NB4 (cell line): ENCODE measurements at regions not wholly inside any gene's neighbourhood (a gene's known extent, or its start where the extent isn't known, plus 50 kb on each side); places are given as distances from the start of the nearest gene placed in this dataset.

Experiments used
- DNase-seq: peaks from one replicate; pipeline ENCODE4 v3.0.0; 2010; ENCODE audit warnings: low read depth
- H3K4me3 ChIP-seq: one replicate; pipeline ENCODE4 v1.5.1; 2011; ENCODE audit warnings: mild to moderate bottlenecking, low read depth, low read length, moderate library complexity
- MYC ChIP-seq: IDR thresholded peaks from 2 replicates; pipeline ENCODE4 v1.6.1; 2011; ENCODE audit warnings: low read depth, low read length
- POLR2A ChIP-seq: IDR thresholded peaks from 2 replicates; pipeline ENCODE4 v1.6.1; 2011; ENCODE audit warnings: mild to moderate bottlenecking; ENCODE audit not compliant: insufficient read length; ENCODE audit errors: extremely low read depth
- TF ChIP-seq, protein P1 (sequence below): IDR thresholded peaks from one replicate; pipeline ENCODE4 v1.5.1; 2012; ENCODE audit warnings: low read depth, low read length
- TF ChIP-seq, protein P2 (sequence below): IDR thresholded peaks from 2 replicates; pipeline ENCODE4 v1.6.1; 2011; ENCODE audit warnings: low read depth, low read length

DNA sequence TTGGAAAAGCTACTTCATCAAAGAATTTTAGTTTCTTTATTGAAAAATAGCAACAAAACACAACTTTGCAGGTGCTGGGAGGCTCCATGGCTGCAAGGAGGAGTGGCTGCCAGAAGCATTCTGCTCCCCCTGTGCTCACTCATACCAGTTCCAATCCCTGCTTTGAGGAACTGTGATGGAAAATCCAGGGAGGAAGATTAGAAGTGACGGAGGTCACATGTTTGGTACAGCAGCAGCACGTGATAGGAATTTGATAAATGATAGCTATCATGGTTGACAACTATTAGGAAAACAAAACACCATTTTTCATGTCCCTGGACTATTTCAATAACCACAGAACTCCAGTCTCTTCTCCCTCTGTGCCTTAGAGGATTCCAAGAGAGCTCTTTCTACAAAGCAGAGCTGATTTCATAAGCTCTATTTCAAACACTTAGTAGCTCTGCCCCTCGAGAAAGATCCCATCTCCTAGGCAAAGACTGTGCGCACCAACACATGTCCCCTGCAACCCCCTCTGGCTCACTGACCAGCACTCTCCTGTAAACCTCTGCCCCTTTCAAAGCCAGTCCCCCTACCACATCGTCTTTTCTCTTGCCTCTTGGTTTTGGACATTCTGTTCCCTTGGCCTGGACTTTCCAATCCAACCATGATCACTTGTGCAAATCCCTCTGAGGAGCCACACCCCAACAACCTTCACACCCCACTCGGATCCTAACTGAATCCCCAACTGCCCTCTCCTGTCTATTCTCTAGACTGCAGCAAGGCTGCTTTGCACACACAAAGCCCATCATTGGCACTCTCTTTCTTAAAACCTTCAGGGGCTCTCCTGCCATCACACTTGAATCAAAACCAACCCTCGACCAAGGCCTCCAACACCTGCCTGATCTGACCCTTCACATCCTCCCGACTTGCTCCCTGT, 352.4 kb upstream of the PKDCC start:
- TF ChIP-seq, protein P1, sequence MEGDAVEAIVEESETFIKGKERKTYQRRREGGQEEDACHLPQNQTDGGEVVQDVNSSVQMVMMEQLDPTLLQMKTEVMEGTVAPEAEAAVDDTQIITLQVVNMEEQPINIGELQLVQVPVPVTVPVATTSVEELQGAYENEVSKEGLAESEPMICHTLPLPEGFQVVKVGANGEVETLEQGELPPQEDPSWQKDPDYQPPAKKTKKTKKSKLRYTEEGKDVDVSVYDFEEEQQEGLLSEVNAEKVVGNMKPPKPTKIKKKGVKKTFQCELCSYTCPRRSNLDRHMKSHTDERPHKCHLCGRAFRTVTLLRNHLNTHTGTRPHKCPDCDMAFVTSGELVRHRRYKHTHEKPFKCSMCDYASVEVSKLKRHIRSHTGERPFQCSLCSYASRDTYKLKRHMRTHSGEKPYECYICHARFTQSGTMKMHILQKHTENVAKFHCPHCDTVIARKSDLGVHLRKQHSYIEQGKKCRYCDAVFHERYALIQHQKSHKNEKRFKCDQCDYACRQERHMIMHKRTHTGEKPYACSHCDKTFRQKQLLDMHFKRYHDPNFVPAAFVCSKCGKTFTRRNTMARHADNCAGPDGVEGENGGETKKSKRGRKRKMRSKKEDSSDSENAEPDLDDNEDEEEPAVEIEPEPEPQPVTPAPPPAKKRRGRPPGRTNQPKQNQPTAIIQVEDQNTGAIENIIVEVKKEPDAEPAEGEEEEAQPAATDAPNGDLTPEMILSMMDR = no peak
- TF ChIP-seq MYC (no peak), POLR2A (no peak)
- TF ChIP-seq, protein P2, sequence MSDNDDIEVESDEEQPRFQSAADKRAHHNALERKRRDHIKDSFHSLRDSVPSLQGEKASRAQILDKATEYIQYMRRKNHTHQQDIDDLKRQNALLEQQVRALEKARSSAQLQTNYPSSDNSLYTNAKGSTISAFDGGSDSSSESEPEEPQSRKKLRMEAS = no peak
- H3K4me3 ChIP-seq = no peak overlapping the region
- DNase-seq = no peak

DNA sequence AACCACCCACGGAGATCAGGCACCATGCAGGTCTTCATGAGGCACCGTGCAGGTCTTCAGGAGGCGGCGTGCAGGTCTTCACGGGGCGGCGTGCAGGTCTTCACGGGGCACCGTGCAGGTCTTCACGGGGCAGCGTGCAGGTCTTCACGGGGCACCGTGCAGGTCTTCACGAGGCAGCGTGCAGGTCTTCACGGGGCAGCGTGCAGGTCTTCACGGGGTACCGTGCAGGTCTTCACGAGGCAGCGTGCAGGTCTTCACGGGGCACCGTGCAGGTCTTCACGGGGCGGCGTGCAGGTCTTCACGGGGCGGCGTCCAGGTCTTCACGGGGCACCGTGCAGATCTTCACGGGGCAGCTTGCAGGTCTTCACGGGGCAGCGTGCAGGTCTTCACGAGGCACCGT, 350.4 kb upstream of the PKDCC start:
- TF ChIP-seq POLR2A = no peak
- TF ChIP-seq, protein P2 = no peak
- no peak for TF ChIP-seq MYC
- TF ChIP-seq, protein P1 = no peak
- no peak overlapping the region for H3K4me3 ChIP-seq
- no peak for DNase-seq

DNA sequence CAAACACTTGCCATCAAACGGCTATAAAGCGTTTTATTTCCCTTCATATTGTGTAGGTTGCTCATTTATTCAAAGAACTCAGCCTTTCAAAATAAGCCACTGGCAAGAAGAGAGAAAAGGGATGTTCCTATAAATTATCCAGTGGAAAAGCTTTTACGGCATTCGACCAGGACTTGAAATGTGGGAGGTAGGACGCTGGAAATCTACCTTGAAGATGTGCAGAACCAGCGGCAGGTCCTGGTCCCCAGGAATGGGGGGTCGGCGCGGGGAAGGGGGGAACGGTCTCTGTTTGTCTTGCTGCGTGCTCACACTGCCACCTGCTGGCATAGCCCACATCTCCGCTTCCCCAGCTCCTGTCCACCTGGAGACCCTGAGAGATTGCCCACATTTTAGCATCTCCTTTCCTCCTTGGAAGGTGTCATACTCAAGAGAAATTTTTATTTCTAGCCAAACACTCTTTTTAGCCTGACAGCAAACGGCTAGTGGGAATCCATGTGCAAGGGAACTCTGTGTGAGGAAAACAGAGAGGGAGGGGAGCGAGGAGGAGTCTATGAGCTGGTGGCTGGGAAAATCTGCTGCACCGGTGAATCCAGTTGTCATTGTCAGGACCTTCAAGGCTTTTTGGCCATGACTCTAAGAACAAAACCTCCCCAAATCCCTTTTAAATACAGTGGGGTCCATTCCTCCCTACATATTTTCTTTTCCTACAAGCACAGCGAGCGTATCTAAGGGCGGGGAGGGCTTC, 349.0 kb upstream of the PKDCC start:
- peak; percentile 32 for DNase-seq
- H3K4me3 ChIP-seq = no peak overlapping the region
- TF ChIP-seq, protein P1 = peak; percentile 77
- no peak for TF ChIP-seq MYC

DNA sequence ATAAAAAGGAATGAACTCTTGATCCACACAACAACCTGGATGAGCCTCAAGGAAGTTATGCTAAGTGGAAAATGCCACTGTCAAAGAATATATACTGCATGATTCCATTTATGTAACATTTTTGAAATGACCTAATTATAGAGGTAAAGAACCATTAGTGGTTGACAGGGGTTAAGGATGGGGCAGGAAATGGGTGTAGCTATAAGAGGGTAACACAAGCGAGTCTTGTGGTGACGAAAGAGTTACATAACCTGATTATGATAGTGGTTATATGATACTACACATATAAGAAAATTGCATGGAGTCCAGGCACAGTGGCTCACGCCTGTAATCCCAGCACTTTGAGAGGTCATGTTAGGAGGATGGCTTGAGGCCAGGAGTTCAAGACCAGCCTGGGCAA, 346.6 kb upstream of the PKDCC start:
- H3K4me3 ChIP-seq = no peak overlapping the region
- TF ChIP-seq, protein P2 = no peak
- TF ChIP-seq, protein P1 = no peak
- TF ChIP-seq POLR2A = no peak
- TF ChIP-seq MYC = no peak
- peak; percentile 15 for DNase-seq

DNA sequence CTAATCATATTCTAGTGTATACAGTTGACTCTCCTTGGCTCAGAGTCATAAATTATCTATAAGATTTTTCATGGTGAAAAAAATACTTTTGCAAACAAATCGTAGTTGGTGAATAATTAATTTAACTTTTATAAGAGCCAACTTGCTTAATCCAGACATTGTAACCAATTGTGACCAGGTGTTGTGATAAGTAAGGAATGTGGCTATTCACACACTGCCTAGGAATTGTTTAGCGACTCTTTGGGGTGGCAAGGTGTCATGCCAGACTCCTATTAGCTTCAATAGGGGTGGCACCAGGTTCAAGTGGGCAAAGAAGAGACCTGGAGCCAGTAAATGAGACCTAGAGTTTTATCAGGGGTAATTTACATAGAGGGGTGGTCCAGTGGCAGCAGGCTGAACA, 344.7 kb upstream of the PKDCC start:
- no peak overlapping the region for H3K4me3 ChIP-seq
- no peak for TF ChIP-seq MYC
- TF ChIP-seq, protein P2 = no peak
- TF ChIP-seq, protein P1 = no peak
- TF ChIP-seq POLR2A = no peak
- no peak for DNase-seq
